HepG2 (cell line): ENCODE measurements at regions not wholly inside any gene's neighbourhood (a gene's known extent, or its start where the extent isn't known, plus 50 kb on each side); places are given as distances from the start of the nearest gene placed in this dataset.

Experiments
- AHR ChIP-seq: IDR thresholded peaks from 2 replicates; pipeline ENCODE4 v1.6.1; 2018; ENCODE audit warnings: missing genetic modification reagents, missing compliant biosample characterization
- MEIS1 ChIP-seq: sonication (generic); formaldehyde crosslinking; IDR thresholded peaks from 2 replicates; pipeline ENCODE4 v1.9.0; 2021; ENCODE audit warnings: mild to moderate bottlenecking, missing genetic modification reagents, moderate library complexity, borderline replicate concordance
- NR2C2 ChIP-seq: sonication (generic); formaldehyde crosslinking; IDR thresholded peaks from 2 replicates; pipeline ENCODE4 v1.4.0; 2020; ENCODE audit warnings: missing genetic modification reagents, mild to moderate bottlenecking, moderate library complexity, borderline replicate concordance
- RELA ChIP-seq: sonication (generic); formaldehyde crosslinking; IDR thresholded peaks from 2 replicates; pipeline ENCODE4 v1.4.0; 2020; ENCODE audit warnings: missing genetic modification reagents
- RXRB ChIP-seq: IDR thresholded peaks from 2 replicates; pipeline ENCODE4 v1.6.1; 2016; ENCODE audit warnings: borderline replicate concordance, missing genetic modification reagents, missing compliant biosample characterization
- ZFX ChIP-seq: sonication (generic); formaldehyde crosslinking; IDR thresholded peaks from 2 replicates; pipeline ENCODE4 v1.4.0; 2020; ENCODE audit warnings: mild to moderate bottlenecking, low read depth, missing genetic modification reagents, moderate library complexity
- ZKSCAN8 ChIP-seq: IDR thresholded peaks from 2 replicates; pipeline ENCODE4 v1.6.1; 2016; ENCODE audit warnings: borderline replicate concordance, missing genetic modification reagents, missing compliant biosample characterization
- ZNF354B ChIP-seq: sonication (generic); formaldehyde crosslinking; IDR thresholded peaks from 2 replicates; pipeline ENCODE4 v1.8.0; 2022; ENCODE audit warnings: mild to moderate bottlenecking, missing genetic modification reagents
- ZNF44 ChIP-seq: sonication (generic); formaldehyde crosslinking; IDR thresholded peaks from 2 replicates; pipeline ENCODE4 v1.5.1; 2020; ENCODE audit warnings: mild to moderate bottlenecking, missing genetic modification reagents
- ZNF562 ChIP-seq: sonication (generic); formaldehyde crosslinking; IDR thresholded peaks from 2 replicates; pipeline ENCODE4 v1.8.0; 2022; ENCODE audit warnings: missing genetic modification reagents, borderline replicate concordance
- ZNF605 ChIP-seq: sonication (generic); formaldehyde crosslinking; IDR thresholded peaks from 2 replicates; pipeline ENCODE4 v1.8.0; 2022; ENCODE audit warnings: mild to moderate bottlenecking, missing genetic modification reagents
- ZNF749 ChIP-seq: sonication (generic); formaldehyde crosslinking; IDR thresholded peaks from 2 replicates; pipeline ENCODE4 v1.8.0; 2022; ENCODE audit warnings: mild to moderate bottlenecking, missing genetic modification reagents, moderate library complexity, borderline replicate concordance
- ZNF777 ChIP-seq: sonication (generic); formaldehyde crosslinking; IDR thresholded peaks from 2 replicates; pipeline ENCODE4 v1.4.0; 2020; ENCODE audit warnings: missing genetic modification reagents
- ZSCAN21 ChIP-seq: sonication (generic); formaldehyde crosslinking; IDR thresholded peaks from 2 replicates; pipeline ENCODE4 v1.8.0; 2022; ENCODE audit warnings: mild to moderate bottlenecking, missing genetic modification reagents, moderate library complexity, borderline replicate concordance
- TF ChIP-seq, protein P1 (sequence below): sonication (generic); formaldehyde crosslinking; IDR thresholded peaks from 2 replicates; pipeline ENCODE4 v1.4.0; 2020; ENCODE audit warnings: low read depth, mild to moderate bottlenecking, missing genetic modification reagents
- TF ChIP-seq, protein P2 (sequence below): sonication (generic); formaldehyde crosslinking; IDR thresholded peaks from 2 replicates; pipeline ENCODE4 v1.4.0; 2020; ENCODE audit warnings: missing genetic modification reagents
- TF ChIP-seq, protein P3 (sequence below): sonication (generic); formaldehyde crosslinking; IDR thresholded peaks from 2 replicates; pipeline ENCODE4 v1.5.0; 2020; ENCODE audit warnings: mild to moderate bottlenecking, missing genetic modification reagents, borderline replicate concordance

DNA sequence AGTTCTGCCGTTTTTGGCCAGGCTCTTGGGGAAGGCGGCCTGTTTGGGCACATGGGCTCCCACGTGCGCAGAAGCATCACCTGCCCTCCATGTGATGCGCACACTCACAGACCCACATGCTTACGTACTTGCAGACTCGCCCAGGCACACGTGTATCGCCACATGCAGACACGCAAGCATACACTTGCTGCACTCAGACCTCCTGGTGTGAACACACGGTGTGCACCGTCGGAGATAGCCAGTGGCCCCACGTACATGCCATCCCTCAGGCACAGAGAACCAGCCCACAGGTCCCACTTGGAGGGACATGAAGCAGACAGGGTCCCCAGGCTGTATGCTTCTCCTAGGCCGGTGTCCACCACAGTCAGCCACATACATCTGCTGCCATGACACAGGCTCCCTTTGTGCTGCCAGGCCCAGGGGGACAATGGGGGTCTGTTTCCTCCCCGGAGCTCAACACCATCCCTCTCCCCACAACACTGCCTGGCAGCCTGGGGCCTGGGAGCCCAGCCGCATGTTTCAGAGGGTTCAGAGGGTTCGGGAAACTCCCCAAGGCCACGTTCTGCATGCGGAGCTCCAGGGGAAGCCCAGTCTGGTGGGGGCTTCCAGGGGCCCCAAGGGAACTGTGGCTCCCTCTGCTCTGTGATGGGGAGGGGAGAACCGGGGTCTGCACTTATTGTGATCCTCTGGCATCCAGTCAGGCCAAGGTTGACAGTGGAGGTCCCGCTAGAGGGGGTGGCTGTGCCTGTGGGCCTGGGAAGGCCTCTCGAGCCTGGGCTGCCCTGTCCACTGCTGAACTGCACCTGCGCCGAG is 208.1 kb upstream of the HAAO start (continued):
- TF ChIP-seq ZNF605 (CRISPR knock-in tag), result peak; percentile 62; the same call in 1 of the 2 replicates
- no peak for TF ChIP-seq ZNF354B (CRISPR knock-in tag)
- peak; percentile 86; the same call in 1 of the 2 replicates for TF ChIP-seq MEIS1 (CRISPR knock-in tag)
- 0 out of 2 replicates have a peak, but pooled peaks have one; percentile 39 for TF ChIP-seq ZKSCAN8
- TF ChIP-seq ZNF44 (CRISPR knock-in tag), result no peak
- TF ChIP-seq RXRB (CRISPR knock-in tag), result 0 out of 2 replicates have a peak, but pooled peaks have one; percentile 49
- TF ChIP-seq AHR (CRISPR knock-in tag), result no peak
- TF ChIP-seq, protein P1, sequence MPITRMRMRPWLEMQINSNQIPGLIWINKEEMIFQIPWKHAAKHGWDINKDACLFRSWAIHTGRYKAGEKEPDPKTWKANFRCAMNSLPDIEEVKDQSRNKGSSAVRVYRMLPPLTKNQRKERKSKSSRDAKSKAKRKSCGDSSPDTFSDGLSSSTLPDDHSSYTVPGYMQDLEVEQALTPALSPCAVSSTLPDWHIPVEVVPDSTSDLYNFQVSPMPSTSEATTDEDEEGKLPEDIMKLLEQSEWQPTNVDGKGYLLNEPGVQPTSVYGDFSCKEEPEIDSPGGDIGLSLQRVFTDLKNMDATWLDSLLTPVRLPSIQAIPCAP (CRISPR knock-in tag), result no peak
- TF ChIP-seq ZFX (CRISPR knock-in tag), result peak; percentile 89
- no peak for TF ChIP-seq NR2C2 (CRISPR knock-in tag)
- TF ChIP-seq ZNF562 (CRISPR knock-in tag), result 0 out of 2 replicates have a peak, but pooled peaks have one; percentile 35
- TF ChIP-seq, protein P2, sequence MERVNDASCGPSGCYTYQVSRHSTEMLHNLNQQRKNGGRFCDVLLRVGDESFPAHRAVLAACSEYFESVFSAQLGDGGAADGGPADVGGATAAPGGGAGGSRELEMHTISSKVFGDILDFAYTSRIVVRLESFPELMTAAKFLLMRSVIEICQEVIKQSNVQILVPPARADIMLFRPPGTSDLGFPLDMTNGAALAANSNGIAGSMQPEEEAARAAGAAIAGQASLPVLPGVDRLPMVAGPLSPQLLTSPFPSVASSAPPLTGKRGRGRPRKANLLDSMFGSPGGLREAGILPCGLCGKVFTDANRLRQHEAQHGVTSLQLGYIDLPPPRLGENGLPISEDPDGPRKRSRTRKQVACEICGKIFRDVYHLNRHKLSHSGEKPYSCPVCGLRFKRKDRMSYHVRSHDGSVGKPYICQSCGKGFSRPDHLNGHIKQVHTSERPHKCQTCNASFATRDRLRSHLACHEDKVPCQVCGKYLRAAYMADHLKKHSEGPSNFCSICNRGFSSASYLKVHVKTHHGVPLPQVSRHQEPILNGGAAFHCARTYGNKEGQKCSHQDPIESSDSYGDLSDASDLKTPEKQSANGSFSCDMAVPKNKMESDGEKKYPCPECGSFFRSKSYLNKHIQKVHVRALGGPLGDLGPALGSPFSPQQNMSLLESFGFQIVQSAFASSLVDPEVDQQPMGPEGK (CRISPR knock-in tag), result peak; percentile 91
- TF ChIP-seq RELA (CRISPR knock-in tag), result peak; percentile 99
- no peak for TF ChIP-seq ZNF777 (CRISPR knock-in tag)
- TF ChIP-seq, protein P3, sequence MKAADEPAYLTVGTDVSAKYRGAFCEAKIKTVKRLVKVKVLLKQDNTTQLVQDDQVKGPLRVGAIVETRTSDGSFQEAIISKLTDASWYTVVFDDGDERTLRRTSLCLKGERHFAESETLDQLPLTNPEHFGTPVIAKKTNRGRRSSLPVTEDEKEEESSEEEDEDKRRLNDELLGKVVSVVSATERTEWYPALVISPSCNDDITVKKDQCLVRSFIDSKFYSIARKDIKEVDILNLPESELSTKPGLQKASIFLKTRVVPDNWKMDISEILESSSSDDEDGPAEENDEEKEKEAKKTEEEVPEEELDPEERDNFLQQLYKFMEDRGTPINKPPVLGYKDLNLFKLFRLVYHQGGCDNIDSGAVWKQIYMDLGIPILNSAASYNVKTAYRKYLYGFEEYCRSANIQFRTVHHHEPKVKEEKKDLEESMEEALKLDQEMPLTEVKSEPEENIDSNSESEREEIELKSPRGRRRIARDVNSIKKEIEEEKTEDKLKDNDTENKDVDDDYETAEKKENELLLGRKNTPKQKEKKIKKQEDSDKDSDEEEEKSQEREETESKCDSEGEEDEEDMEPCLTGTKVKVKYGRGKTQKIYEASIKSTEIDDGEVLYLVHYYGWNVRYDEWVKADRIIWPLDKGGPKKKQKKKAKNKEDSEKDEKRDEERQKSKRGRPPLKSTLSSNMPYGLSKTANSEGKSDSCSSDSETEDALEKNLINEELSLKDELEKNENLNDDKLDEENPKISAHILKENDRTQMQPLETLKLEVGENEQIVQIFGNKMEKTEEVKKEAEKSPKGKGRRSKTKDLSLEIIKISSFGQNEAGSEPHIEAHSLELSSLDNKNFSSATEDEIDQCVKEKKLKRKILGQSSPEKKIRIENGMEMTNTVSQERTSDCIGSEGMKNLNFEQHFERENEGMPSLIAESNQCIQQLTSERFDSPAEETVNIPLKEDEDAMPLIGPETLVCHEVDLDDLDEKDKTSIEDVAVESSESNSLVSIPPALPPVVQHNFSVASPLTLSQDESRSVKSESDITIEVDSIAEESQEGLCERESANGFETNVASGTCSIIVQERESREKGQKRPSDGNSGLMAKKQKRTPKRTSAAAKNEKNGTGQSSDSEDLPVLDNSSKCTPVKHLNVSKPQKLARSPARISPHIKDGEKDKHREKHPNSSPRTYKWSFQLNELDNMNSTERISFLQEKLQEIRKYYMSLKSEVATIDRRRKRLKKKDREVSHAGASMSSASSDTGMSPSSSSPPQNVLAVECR, result no peak
- peak; percentile 70; the same call in 1 of the 2 replicates for TF ChIP-seq ZNF749 (CRISPR knock-in tag)
- peak; percentile 89 for TF ChIP-seq ZSCAN21 (CRISPR knock-in tag)
